Liver (tissue), 8 donors: ENCODE measurements at regions not wholly inside any gene's neighbourhood (a gene's known extent, or its start where the extent isn't known, plus 50 kb on each side); places are given as distances from the start of the nearest gene placed in this dataset.

Experiments used
- DNase-seq: peaks from one replicate; pipeline ENCODE4 v3.0.0-alpha.2; 2017; ENCODE audit warnings: low spot score
- H3K27ac ChIP-seq, 2 donors: one replicate each; pipeline ENCODE4 v1.7.0; 2013; ENCODE audit warnings: inconsistent platforms in 2 of 2, low read length in 2 of 2, control low read depth in 1 of 2, low read depth in 1 of 2, mild to moderate bottlenecking in 1 of 2
- H3K27me3 ChIP-seq, 4 donors: one replicate each; pipeline versions ENCODE4 v1.6.1 to v1.7.0; 2013; ENCODE audit warnings: low read length in 3 of 4, inconsistent platforms in 1 of 4, mild to moderate bottlenecking in 1 of 4, moderate library complexity in 1 of 4; ENCODE audit not compliant: control insufficient read depth in 4 of 4, insufficient read depth in 4 of 4
- H3K36me3 ChIP-seq, 4 donors: one replicate each; pipeline versions ENCODE4 v1.6.1 to v1.7.0; 2013; ENCODE audit warnings: low read length in 3 of 4, mild to moderate bottlenecking in 3 of 4, low read depth in 1 of 4, moderate library complexity in 1 of 4; ENCODE audit not compliant: control insufficient read depth in 4 of 4, insufficient read depth in 3 of 4
- H3K4me1 ChIP-seq, 4 donors: one replicate each; pipeline versions ENCODE4 v1.6.1 to v1.7.0; 2013; ENCODE audit warnings: low read length in 3 of 4, mild to moderate bottlenecking in 3 of 4, moderate library complexity in 1 of 4; ENCODE audit not compliant: control insufficient read depth in 4 of 4, insufficient read depth in 4 of 4
- H3K4me3 ChIP-seq, 3 donors: one replicate each; pipeline versions ENCODE4 v1.6.1 to v1.7.0; 2013; ENCODE audit warnings: low read length in 3 of 3, control low read depth in 1 of 3, low read depth in 1 of 3, mild to moderate bottlenecking in 1 of 3
- H3K9ac ChIP-seq, 2 donors: one replicate each; pipeline ENCODE4 v1.7.0; 2013; ENCODE audit warnings: low read length in 2 of 2, mild to moderate bottlenecking in 2 of 2, moderate library complexity in 2 of 2, control low read depth in 1 of 2, low read depth in 1 of 2
- H3K9me3 ChIP-seq, 4 donors: one replicate each; pipeline versions ENCODE4 v1.6.1 to v1.7.0; 2013; ENCODE audit warnings: low read length in 3 of 4; ENCODE audit not compliant: control insufficient read depth in 4 of 4
- ATF3 ChIP-seq: IDR thresholded peaks from 2 replicates; pipeline ENCODE4 v1.6.1; 2016; ENCODE audit warnings: antibody characterized with exemption
- CTCF ChIP-seq: fragments of 150-350 bp; IDR thresholded peaks from 2 replicates; pipeline ENCODE4 v1.5.1; 2017; ENCODE audit warnings: improper control_type of control experiment, low read depth, low read length; ENCODE audit not compliant: missing input control
- EGR1 ChIP-seq, 2 donors: IDR thresholded peaks; 2 replicates each; pipeline ENCODE4 v1.6.1; 2016 to 2018; ENCODE audit warnings: antibody characterized with exemption in 2 of 2, low read depth in 2 of 2
- FOXA1 ChIP-seq: IDR thresholded peaks from 2 replicates; pipeline ENCODE4 v1.6.1; 2016; ENCODE audit warnings: antibody characterized with exemption
- FOXA2 ChIP-seq: IDR thresholded peaks from 2 replicates; pipeline ENCODE4 v1.6.1; 2016; ENCODE audit warnings: antibody characterized with exemption
- GABPA ChIP-seq, 2 donors: IDR thresholded peaks in 1 of 2; conservative IDR thresholded peaks in 1 of 2; 2 replicates each; pipeline ENCODE4 v1.6.1; 2016; ENCODE audit warnings: antibody characterized with exemption in 2 of 2, mild to moderate bottlenecking in 1 of 2, moderate library complexity in 1 of 2
- HNF4A ChIP-seq, 2 donors: conservative IDR thresholded peaks; 2 replicates each; pipeline ENCODE4 v1.6.1; 2016; ENCODE audit warnings: antibody characterized with exemption in 2 of 2, mild to moderate bottlenecking in 2 of 2
- HNF4G ChIP-seq: IDR thresholded peaks from 2 replicates; pipeline ENCODE4 v1.6.1; 2016; ENCODE audit warnings: antibody characterized with exemption
- JUND ChIP-seq, 2 donors: IDR thresholded peaks; 2 replicates each; pipeline ENCODE4 v1.6.1; 2016; ENCODE audit warnings: antibody characterized with exemption in 2 of 2
- NR2F2 ChIP-seq: IDR thresholded peaks from 2 replicates; pipeline ENCODE4 v1.6.1; 2016; ENCODE audit warnings: antibody characterized with exemption
- RAD21 ChIP-seq, 2 donors: IDR thresholded peaks; 2 replicates each; pipeline ENCODE4 v1.6.1; 2016; ENCODE audit warnings: antibody characterized with exemption in 2 of 2, mild to moderate bottlenecking in 2 of 2
- REST ChIP-seq: IDR thresholded peaks from 2 replicates; pipeline ENCODE4 v1.6.1; 2016; ENCODE audit warnings: antibody characterized with exemption, mild to moderate bottlenecking
- RXRA ChIP-seq, 2 donors: IDR thresholded peaks; 2 replicates each; pipeline ENCODE4 v1.6.1; 2017 to 2018; ENCODE audit warnings: antibody characterized with exemption in 2 of 2, mild to moderate bottlenecking in 1 of 2
- SP1 ChIP-seq: IDR thresholded peaks from 2 replicates; pipeline ENCODE4 v1.6.1; 2018; ENCODE audit warnings: antibody characterized with exemption, mild to moderate bottlenecking
- TAF1 ChIP-seq: conservative IDR thresholded peaks from 2 replicates; pipeline ENCODE4 v1.6.1; 2016; ENCODE audit warnings: antibody characterized with exemption, mild to moderate bottlenecking
- YY1 ChIP-seq: IDR thresholded peaks from 2 replicates; pipeline ENCODE4 v1.6.1; 2016; ENCODE audit warnings: antibody characterized with exemption, mild to moderate bottlenecking
- ZBTB33 ChIP-seq: IDR thresholded peaks from 2 replicates; pipeline ENCODE4 v1.6.1; 2016; ENCODE audit warnings: antibody characterized with exemption
- WGBS: extraction: QIAGEN DNeasy Blood & Tissue Kit; methylation state at CpG from one replicate; pipeline ENCODE4 v1.1.7; 2013; 5-methylcytosine and 5-hydroxymethylcytosine counted together
- donor health status: healthy.
- donor health status: healthy.
- donor health status: healthy.
- donor health status: healthy.
- donor health status: healthy.

GRCh38 chr14:98536256-98536655 is 735.7 kb downstream of the BCL11B start:
- Histone ChIP-seq H3K9me3 (no peaks in the 10 kb centered on the region), H3K27ac (no peak overlapping the region), H3K4me1 (no peaks in the 10 kb centered on the region), H3K9ac (no peak overlapping the region), H3K36me3 (no peaks in the 10 kb centered on the region), H3K4me3 (no peak overlapping the region), H3K27me3 (peaks cover 0 to 3% (median 0%) of the 10 kb centered on the region in 4 donors)
- no peak for DNase-seq
- 75% methylated on average over 3 of the region's 3 CpGs for whole genome bisulfite sequencing
- no peak for TF ChIP-seq CTCF
- no peak for TF ChIP-seq REST
- no peak for TF ChIP-seq GABPA (IDR thresholded peaks at IDR 0.05 in 1 of 2, conservative IDR thresholded peaks at IDR 0.05 in 1 of 2)
- TF ChIP-seq FOXA1, result no peak
- TF ChIP-seq HNF4G, result no peak
- TF ChIP-seq JUND (IDR thresholded peaks at IDR 0.05), result no peak
- no peak for TF ChIP-seq ATF3
- no peak for TF ChIP-seq EGR1 (IDR thresholded peaks at IDR 0.05; ENCODE audit: low read depth in 2 of 2)
- no peak for TF ChIP-seq NR2F2
- no peak for TF ChIP-seq ZBTB33
- no peak for TF ChIP-seq SP1
- TF ChIP-seq RXRA (IDR thresholded peaks at IDR 0.05), result no peak
- TF ChIP-seq TAF1, result no peak
- TF ChIP-seq RAD21 (IDR thresholded peaks at IDR 0.05), result no peak
- TF ChIP-seq HNF4A (conservative IDR thresholded peaks at IDR 0.05), result no peak
- TF ChIP-seq FOXA2, result no peak
- no peak for TF ChIP-seq YY1

GRCh38 chr14:98542316-98542715 is 729.7 kb downstream of the BCL11B start:
- no peak for TF ChIP-seq REST
- no peak overlapping the region for H3K9ac ChIP-seq
- H3K27ac ChIP-seq, result no peak overlapping the region
- no peaks in the 10 kb centered on the region for H3K4me1 ChIP-seq
- no peak for DNase-seq
- H3K36me3 ChIP-seq, result no peaks in the 10 kb centered on the region
- H3K9me3 ChIP-seq, result no peaks in the 10 kb centered on the region
- WGBS, result 72% methylated on average over 10 of the region's 10 CpGs
- H3K27me3 ChIP-seq, result no peaks in the 10 kb centered on the region
- H3K4me3 ChIP-seq, result no peak overlapping the region
